ENCODE measurements at regions not wholly inside any gene's neighbourhood (a gene's known extent, or its start where the extent isn't known, plus 50 kb on each side); places are given as distances from the start of the nearest gene placed in this dataset.

GRCh38 chr10:89900554-89900953 lies 199.2 kb downstream of the KIF20B start (continued):
- TF ChIP-seq NR2C2 (CRISPR knock-in tag; IDR thresholded peaks at IDR 0.05; ENCODE audit: borderline replicate concordance): no peak

- TF ChIP-seq MAFF (IDR thresholded peaks at IDR 0.05; ENCODE audit: low read depth, low read length) (peak; percentile 72), MAFK (conservative IDR thresholded peaks at IDR 0.05 in 1 of 2, IDR thresholded peaks at IDR 0.05 in 1 of 2; ENCODE audit: low read length in 2 of 2) (peak; percentile 66 to 82), ZNF800 (CRISPR knock-in tag; IDR thresholded peaks at IDR 0.05) (no peak), MYNN (CRISPR knock-in tag; IDR thresholded peaks at IDR 0.05; ENCODE audit: low read depth) (no peak), ZNF543 (CRISPR knock-in tag; IDR thresholded peaks at IDR 0.05) (no peak)
- H3K4me3 ChIP-seq (replicated peaks in 1 of 3; ENCODE audit: insufficient read depth in 1 of 3, low read depth in 2 of 3, low read length in 3 of 3): no peak overlapping the region
- no peak for FAIRE-seq
- WGBS (ENCODE audit: low lambda C conversion rate): 0% methylated on average over 1 of the region's 1 CpG
- no TSS peak for BruUV-seq (replicated peaks)
- CTCF ChIA-PET (ENCODE audit: low intra/inter-chr PET ratio, low total read pairs): no interaction called here
- intact Hi-C loops (cut with micrococcal nuclease; ENCODE audit: unreplicated experiment) (no loop called here), in situ Hi-C loops (cut with HindIII; ENCODE audit: extremely low pct_ligation_motif_present, low pct_unique_long_range_greater_than_20kb) (no loop called here)
- H3K9me3 ChIP-seq (ENCODE audit: low read length): no peaks in the 10 kb centered on the region
- H3K27ac ChIP-seq (ENCODE audit: extremely low read length, insufficient read depth, low read length): no peak overlapping the region
- no peak for DNase-seq (ENCODE audit: low spot score)
- H4K20me1 ChIP-seq (ENCODE audit: insufficient read depth, low read length): no peaks in the 10 kb centered on the region
- H3K4me2 ChIP-seq (ENCODE audit: low read depth, low read length): no peak overlapping the region
- no peaks in the 10 kb centered on the region for H3K4me1 ChIP-seq (ENCODE audit: insufficient read depth, low read length)
- no peaks in the 10 kb centered on the region for H3K27me3 ChIP-seq (ENCODE audit: control insufficient read depth in 1 of 2, insufficient read depth in 2 of 2, low read length in 2 of 2)
- H3K36me3 ChIP-seq (replicated peaks in 1 of 2; ENCODE audit: control insufficient read depth in 1 of 2, insufficient read depth in 2 of 2, low read length in 2 of 2): no peaks in the 10 kb centered on the region
- POLR2A ChIA-PET: no interaction called here
- H3K9ac ChIP-seq (ENCODE audit: insufficient read depth, low read depth, low read length): no peak overlapping the region
- no peak for ATAC-seq
- H2AFZ ChIP-seq (ENCODE audit: low read length): no peak overlapping the region
- H3K79me2 ChIP-seq (ENCODE audit: insufficient read depth, low read length): no peaks in the 10 kb centered on the region
These were observed 200.5 kb downstream of the KIF20B start for GRCh38 chr10:89901895-89902294.

GRCh38 chr10:89904755-89905154 lies 203.4 kb downstream of the KIF20B start:
- Histone ChIP-seq H3K4me3 (replicated peaks in 1 of 3; ENCODE audit: insufficient read depth in 1 of 3, low read depth in 2 of 3, low read length in 3 of 3) (no peak overlapping the region), H4K20me1 (ENCODE audit: insufficient read depth, low read length) (no peaks in the 10 kb centered on the region), H3K27me3 (ENCODE audit: control insufficient read depth in 1 of 2, insufficient read depth in 2 of 2, low read length in 2 of 2) (no peaks in the 10 kb centered on the region), H3K4me1 (ENCODE audit: insufficient read depth, low read length) (no peaks in the 10 kb centered on the region), H2AFZ (ENCODE audit: low read length) (no peak overlapping the region), H3K9me3 (ENCODE audit: low read length) (no peaks in the 10 kb centered on the region), H3K4me2 (ENCODE audit: low read depth, low read length) (no peak overlapping the region), H3K9ac (ENCODE audit: insufficient read depth, low read depth, low read length) (no peak overlapping the region), H3K27ac (ENCODE audit: extremely low read length, insufficient read depth, low read length) (no peak overlapping the region), H3K79me2 (ENCODE audit: insufficient read depth, low read length) (no peaks in the 10 kb centered on the region), H3K36me3 (replicated peaks in 1 of 2; ENCODE audit: control insufficient read depth in 1 of 2, insufficient read depth in 2 of 2, low read length in 2 of 2) (no peaks in the 10 kb centered on the region)
- intact Hi-C loops (cut with micrococcal nuclease; ENCODE audit: unreplicated experiment) (no loop called here), in situ Hi-C loops (cut with HindIII; ENCODE audit: extremely low pct_ligation_motif_present, low pct_unique_long_range_greater_than_20kb) (no loop called here)
- ATAC-seq (no peak), FAIRE-seq (no peak), DNase-seq (ENCODE audit: low spot score) (no peak)
- no TSS peak for BruUV-seq (replicated peaks)
- TF ChIP-seq RBM22 (optimal IDR thresholded peaks at IDR 0.05; ENCODE audit: low read length): no peak
- no peak for TF ChIP-seq ZNF570 (CRISPR knock-in tag; IDR thresholded peaks at IDR 0.05; ENCODE audit: borderline replicate concordance)
- no peak for TF ChIP-seq E2F2 (CRISPR knock-in tag; IDR thresholded peaks at IDR 0.05; ENCODE audit: borderline replicate concordance)
- TF ChIP-seq HES4 (CRISPR knock-in tag; IDR thresholded peaks at IDR 0.05; ENCODE audit: borderline replicate concordance): no peak
- no peak for TF ChIP-seq MTF2 (CRISPR knock-in tag; IDR thresholded peaks at IDR 0.05; ENCODE audit: borderline replicate concordance)
- no peak for TF ChIP-seq KAT7 (CRISPR knock-in tag; IDR thresholded peaks at IDR 0.05; ENCODE audit: borderline replicate concordance)
- TF ChIP-seq ZNF205 (CRISPR knock-in tag; IDR thresholded peaks at IDR 0.05): no peak
- ChIA-PET CTCF (ENCODE audit: low intra/inter-chr PET ratio, low total read pairs) (no interaction called here), POLR2A (no interaction called here)
- 47% methylated on average over 3 of the region's 4 CpGs for WGBS (ENCODE audit: low lambda C conversion rate)

Data from HepG2 (cell line).